HepG2 (cell line): ENCODE measurements at regions not wholly inside any gene's neighbourhood (a gene's known extent, or its start where the extent isn't known, plus 50 kb on each side); places are given as distances from the start of the nearest gene placed in this dataset.

Experiments
- ATAC-seq: fragments of 200-7000 bp; cut with Tn5 transposase; 3 replicates; pipeline ENCODE4 v1.9.1; 2020; ENCODE audit warnings: mild to moderate bottlenecking, moderate library complexity
- BruUV-seq: library from RNA; stranded (reverse); fragments of 400-500 nt; replicated peaks from 2 replicates; lab custom pipeline; 2021; lab: Mats Ljungman, UMichigan
- CTCF ChIA-PET: fragments of 300-600 bp; formaldehyde crosslinking; extraction: SDS; loops from one replicate; lab custom pipeline; 2021; ENCODE audit warnings: low total read pairs, inconsistent platforms, low intra/inter-chr PET ratio; lab: Yijun Ruan, JAX
- POLR2A ChIA-PET: fragments of 350-600 bp; sonication (Branson Sonifier 250); formaldehyde crosslinking; loops from one replicate; lab custom pipeline; 2020; ENCODE audit warnings: antibody characterized with exemption, inconsistent platforms; lab: Yijun Ruan, JAX
- DNase-seq: peaks from one replicate; pipeline ENCODE4 v3.0.0-alpha.2; 2015; ENCODE audit warnings: low spot score
- FAIRE-seq: peaks from 3 replicates; lab custom pipeline; 2011; peaks lifted over from hg19 to GRCh38; lab: Jason Lieb, UNC
- H2AFZ ChIP-seq: one replicate; pipeline ENCODE4 v1.6.1; 2011; ENCODE audit warnings: low read length, inconsistent platforms
- H3K27ac ChIP-seq: fragments of 300-600 bp; 3 replicates; pipeline ENCODE4 v1.8.0; 2011; ENCODE audit warnings: mixed run types, mild to moderate bottlenecking, mixed read lengths, low read length, inconsistent platforms; ENCODE audit not compliant: insufficient read depth; ENCODE audit errors: extremely low read length
- H3K27me3 ChIP-seq, 2 experiments: fragments of 200-600 bp in 1 of 2; 2 replicates in 1 of 2; 3 replicates in 1 of 2; pipeline versions ENCODE4 v1.6.0 to v1.8.0; 2011; ENCODE audit warnings: low read length in 2 of 2, mild to moderate bottlenecking in 2 of 2, moderate library complexity in 2 of 2, inconsistent platforms in 1 of 2; ENCODE audit not compliant: insufficient read depth in 2 of 2, control insufficient read depth in 1 of 2
- H3K36me3 ChIP-seq, 2 experiments: fragments of 200-600 bp in 1 of 2; replicated peaks in 1 of 2; 2 replicates in 1 of 2; 3 replicates in 1 of 2; pipeline versions ENCODE4 v1.5.1 to v1.8.0; 2011; ENCODE audit warnings: low read length in 2 of 2, inconsistent platforms in 1 of 2; ENCODE audit not compliant: insufficient read depth in 2 of 2, control insufficient read depth in 1 of 2
- H3K4me1 ChIP-seq: 2 replicates; pipeline ENCODE4 v1.5.1; 2012; ENCODE audit warnings: low read length, inconsistent platforms; ENCODE audit not compliant: insufficient read depth
- H3K4me2 ChIP-seq: 2 replicates; pipeline ENCODE4 v1.6.0; 2011; ENCODE audit warnings: low read depth, low read length, inconsistent platforms
- H3K4me3 ChIP-seq, 3 experiments: fragments of 200-600 bp in 1 of 3; sonication (generic), shearing (Covaris generic) in 1 of 3; replicated peaks in 1 of 3; 2 replicates each; pipeline ENCODE4 v1.5.1; 2011 to 2016; ENCODE audit warnings: low read length in 3 of 3, inconsistent platforms in 2 of 3, low read depth in 2 of 3, mild to moderate bottlenecking in 2 of 3, control low read depth in 1 of 3, mixed read lengths in 1 of 3; ENCODE audit not compliant: insufficient read depth in 1 of 3
- H3K79me2 ChIP-seq: one replicate; pipeline ENCODE4 v1.6.1; 2011; ENCODE audit warnings: low read length, inconsistent platforms; ENCODE audit not compliant: insufficient read depth
- H3K9ac ChIP-seq: 2 replicates; pipeline ENCODE4 v1.6.0; 2011; ENCODE audit warnings: mild to moderate bottlenecking, low read depth, low read length, inconsistent platforms; ENCODE audit not compliant: insufficient read depth
- H3K9me3 ChIP-seq: 2 replicates; pipeline ENCODE4 v1.5.1; 2012; ENCODE audit warnings: mild to moderate bottlenecking, low read length
- H4K20me1 ChIP-seq: 2 replicates; pipeline ENCODE4 v1.6.0; 2011; ENCODE audit warnings: inconsistent platforms, mild to moderate bottlenecking, low read length, moderate library complexity; ENCODE audit not compliant: insufficient read depth
- ATF7 ChIP-seq, 2 experiments: fragments of 450-650 bp in 1 of 2; sonication (generic) in 1 of 2; formaldehyde crosslinking in 1 of 2; IDR thresholded peaks; 2 replicates each; pipeline versions ENCODE4 v1.4.0 to v1.6.1; 2016 to 2020; ENCODE audit warnings: antibody characterized with exemption in 1 of 2, mild to moderate bottlenecking in 1 of 2, missing genetic modification reagents in 1 of 2
- ATRX ChIP-seq: sonication (generic); formaldehyde crosslinking; IDR thresholded peaks from 2 replicates; pipeline ENCODE4 v1.4.0; 2020; ENCODE audit warnings: missing genetic modification reagents, borderline replicate concordance
- BRD4 ChIP-seq: sonication (generic); formaldehyde crosslinking; IDR thresholded peaks from 2 replicates; pipeline ENCODE4 v1.4.0; 2020; ENCODE audit warnings: missing genetic modification reagents
- KAT7 ChIP-seq: IDR thresholded peaks from 2 replicates; pipeline ENCODE4 v1.6.1; 2018; ENCODE audit warnings: borderline replicate concordance, missing compliant biosample characterization
- MED8 ChIP-seq: sonication (generic); formaldehyde crosslinking; IDR thresholded peaks from 2 replicates; pipeline ENCODE4 v1.8.1; 2023; ENCODE audit warnings: mild to moderate bottlenecking, missing genetic modification reagents; ENCODE audit not compliant: insufficient replicate concordance
- MZF1 ChIP-seq: sonication (generic); formaldehyde crosslinking; IDR thresholded peaks from 2 replicates; pipeline ENCODE4 v1.8.1; 2023; ENCODE audit warnings: mild to moderate bottlenecking, missing genetic modification reagents, borderline replicate concordance
- POLR2G ChIP-seq: fragments of 200-400 bp; formaldehyde crosslinking; IDR thresholded peaks from 2 replicates; pipeline ENCODE4 v1.6.1; 2018; ENCODE audit warnings: mild to moderate bottlenecking, low read depth, low read length, moderate library complexity
- RXRA ChIP-seq: sonication (generic); formaldehyde crosslinking; IDR thresholded peaks from 2 replicates; pipeline ENCODE4 v1.5.1; 2020; ENCODE audit warnings: missing genetic modification reagents
- SP1 ChIP-seq, 2 experiments: fragments of 450-650 bp in 1 of 2; sonication (generic) in 1 of 2; formaldehyde crosslinking in 1 of 2; IDR thresholded peaks; 2 replicates each; pipeline versions ENCODE4 v1.4.0 to v1.6.1; 2016 to 2020; ENCODE audit warnings: missing genetic modification reagents in 1 of 2
- SRSF4 ChIP-seq: fragments of 200-400 bp; formaldehyde crosslinking; IDR thresholded peaks from one replicate; pipeline ENCODE4 v1.6.1; 2018; ENCODE audit warnings: mild to moderate bottlenecking, low read depth, low read length, moderate library complexity; ENCODE audit not compliant: poor library complexity, severe bottlenecking
- ZNF136 ChIP-seq: sonication (generic); formaldehyde crosslinking; IDR thresholded peaks from 2 replicates; pipeline ENCODE4 v1.8.1; 2022; ENCODE audit warnings: low read depth, mild to moderate bottlenecking, moderate library complexity, missing genetic modification reagents
- ZNF441 ChIP-seq: sonication (generic); formaldehyde crosslinking; IDR thresholded peaks from 2 replicates; pipeline ENCODE4 v1.7.0; 2021; ENCODE audit warnings: missing genetic modification reagents, borderline replicate concordance
- ZNF510 ChIP-seq: sonication (generic); formaldehyde crosslinking; IDR thresholded peaks from 2 replicates; pipeline ENCODE4 v1.4.0; 2020; ENCODE audit warnings: low read depth, mild to moderate bottlenecking, missing genetic modification reagents
- WGBS: methylation state at CpG from one replicate; pipeline ENCODE4 v1.1.6; 2017; ENCODE audit warnings: low lambda C conversion rate; 5-methylcytosine and 5-hydroxymethylcytosine counted together
- in situ Hi-C: cut with HindIII; loops from 2 replicates; pipeline ENCODE4 v1.10.0; 2017; ENCODE audit warnings: low pct_unique_long_range_greater_than_20kb; ENCODE audit not compliant: extremely low pct_ligation_motif_present
- intact Hi-C: fragments of 100-400 bp; cut with micrococcal nuclease; formaldehyde crosslinking; loops from one replicate; pipeline ENCODE4 v1.10.0; 2022; ENCODE audit not compliant: unreplicated experiment
- TF ChIP-seq, protein P1 (sequence below): sonication (generic); formaldehyde crosslinking; IDR thresholded peaks from 2 replicates; pipeline ENCODE4 v1.4.0; 2020; ENCODE audit warnings: mild to moderate bottlenecking, missing genetic modification reagents
- TF ChIP-seq, protein P2 (sequence below): sonication (generic); formaldehyde crosslinking; IDR thresholded peaks from 2 replicates; pipeline ENCODE4 v1.8.0; 2022; ENCODE audit warnings: mild to moderate bottlenecking, missing genetic modification reagents, moderate library complexity

DNA sequence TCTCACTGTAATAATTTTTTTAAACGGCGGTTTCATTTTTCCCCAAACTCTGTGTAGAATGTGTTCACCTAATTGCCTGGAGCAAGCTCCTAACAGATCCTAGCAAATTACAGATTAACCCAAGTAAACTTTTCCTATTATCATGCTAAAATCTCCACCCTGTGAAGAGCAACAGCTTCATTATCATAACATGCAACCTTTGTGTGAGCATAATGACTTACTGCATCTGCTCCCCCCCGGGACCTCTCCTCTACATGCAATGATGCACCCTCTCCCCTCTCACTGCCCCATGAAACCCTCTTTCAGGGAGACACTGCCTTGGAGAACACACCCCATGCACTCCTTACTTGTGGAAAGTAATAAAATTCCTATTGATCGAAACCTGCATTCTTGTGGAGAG, 717.0 kb upstream of the TMPRSS15 start (continued):
- TF ChIP-seq POLR2G (no peak), ZNF510 (CRISPR knock-in tag) (no peak)

DNA sequence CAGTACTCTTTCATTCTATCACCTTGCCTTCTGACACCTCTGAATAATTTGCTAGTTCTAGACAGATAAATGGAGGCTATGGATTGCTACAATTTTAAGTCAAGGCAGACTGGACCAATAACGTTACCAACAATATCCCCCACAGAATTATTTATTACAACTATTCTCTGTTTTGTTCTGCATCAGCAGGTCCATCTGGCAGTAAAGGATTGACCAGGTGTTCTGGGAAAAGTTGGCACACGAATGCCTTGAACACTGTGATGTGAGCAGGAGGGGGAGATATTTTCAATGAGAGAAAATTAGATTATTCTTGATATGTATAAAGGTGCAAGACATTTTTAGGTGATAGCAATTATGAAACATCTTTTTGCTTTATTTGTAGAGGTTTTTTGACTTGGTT, 718.8 kb upstream of the TMPRSS15 start:
- DNase-seq = no peak
- Histone ChIP-seq H3K4me3 (no peak overlapping the region), H4K20me1 (no peaks in the 10 kb centered on the region), H2AFZ (no peak overlapping the region), H3K9me3 (peaks cover 85% of the 10 kb centered on the region), H3K36me3 (no peaks in the 10 kb centered on the region)
- ATAC-seq = no peak
- WGBS = 0% methylated on average over 2 of the region's 2 CpGs
- in situ Hi-C loops = no loop called here
- POLR2A ChIA-PET = no interaction called here
- TF ChIP-seq, protein P1, sequence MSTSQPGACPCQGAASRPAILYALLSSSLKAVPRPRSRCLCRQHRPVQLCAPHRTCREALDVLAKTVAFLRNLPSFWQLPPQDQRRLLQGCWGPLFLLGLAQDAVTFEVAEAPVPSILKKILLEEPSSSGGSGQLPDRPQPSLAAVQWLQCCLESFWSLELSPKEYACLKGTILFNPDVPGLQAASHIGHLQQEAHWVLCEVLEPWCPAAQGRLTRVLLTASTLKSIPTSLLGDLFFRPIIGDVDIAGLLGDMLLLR (CRISPR knock-in tag) = no peak
- TF ChIP-seq MZF1 (CRISPR knock-in tag) = no peak
- TF ChIP-seq SRSF4 = no peak
- no peak for TF ChIP-seq BRD4 (CRISPR knock-in tag)
- TF ChIP-seq MED8 = no peak
- no peak for TF ChIP-seq KAT7 (CRISPR knock-in tag)
- TF ChIP-seq ATRX (CRISPR knock-in tag) = no peak
- TF ChIP-seq, protein P2, sequence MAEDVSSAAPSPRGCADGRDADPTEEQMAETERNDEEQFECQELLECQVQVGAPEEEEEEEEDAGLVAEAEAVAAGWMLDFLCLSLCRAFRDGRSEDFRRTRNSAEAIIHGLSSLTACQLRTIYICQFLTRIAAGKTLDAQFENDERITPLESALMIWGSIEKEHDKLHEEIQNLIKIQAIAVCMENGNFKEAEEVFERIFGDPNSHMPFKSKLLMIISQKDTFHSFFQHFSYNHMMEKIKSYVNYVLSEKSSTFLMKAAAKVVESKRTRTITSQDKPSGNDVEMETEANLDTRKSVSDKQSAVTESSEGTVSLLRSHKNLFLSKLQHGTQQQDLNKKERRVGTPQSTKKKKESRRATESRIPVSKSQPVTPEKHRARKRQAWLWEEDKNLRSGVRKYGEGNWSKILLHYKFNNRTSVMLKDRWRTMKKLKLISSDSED = no peak
- no peak for TF ChIP-seq ZNF136 (CRISPR knock-in tag)
- TF ChIP-seq ATF7 (IDR thresholded peaks at IDR 0.05) = no peak
- no peak for TF ChIP-seq ATF7 (CRISPR knock-in tag; IDR thresholded peaks at IDR 0.05)
- no peak for TF ChIP-seq SP1 (IDR thresholded peaks at IDR 0.05)
- TF ChIP-seq SP1 (CRISPR knock-in tag; IDR thresholded peaks at IDR 0.05) = no peak
- no peak for TF ChIP-seq ZNF441
- no peak for TF ChIP-seq RXRA (CRISPR knock-in tag)
- TF ChIP-seq, all 625 proteins: peak for 0
- no peak overlapping the region for H3K9ac ChIP-seq
- no peaks in the 10 kb centered on the region; a peak in 1 of 5 replicates for H3K27me3 ChIP-seq
- no peak overlapping the region for H3K4me2 ChIP-seq
- no peaks in the 10 kb centered on the region for H3K79me2 ChIP-seq
- CTCF ChIA-PET = no interaction called here
- FAIRE-seq = no peak
- H3K4me1 ChIP-seq = no peaks in the 10 kb centered on the region
- H3K27ac ChIP-seq = no peak overlapping the region
- BruUV-seq = no TSS peak
- intact Hi-C loops = no loop called here
